NCI-H526 treated with DMSO at 0.1 percent for 48 hours (cell line): ENCODE measurements at regions not wholly inside any gene's neighbourhood (a gene's known extent, or its start where the extent isn't known, plus 50 kb on each side); places are given as distances from the start of the nearest gene placed in this dataset.
A peak's percentile ranks its signal among the peaks of the same experiment; 100 is the strongest.

ENCODE experiments used
- DNase-seq: peaks from one replicate; lab custom pipeline; 2025; lab: John Stamatoyannopoulos, UW

DNA sequence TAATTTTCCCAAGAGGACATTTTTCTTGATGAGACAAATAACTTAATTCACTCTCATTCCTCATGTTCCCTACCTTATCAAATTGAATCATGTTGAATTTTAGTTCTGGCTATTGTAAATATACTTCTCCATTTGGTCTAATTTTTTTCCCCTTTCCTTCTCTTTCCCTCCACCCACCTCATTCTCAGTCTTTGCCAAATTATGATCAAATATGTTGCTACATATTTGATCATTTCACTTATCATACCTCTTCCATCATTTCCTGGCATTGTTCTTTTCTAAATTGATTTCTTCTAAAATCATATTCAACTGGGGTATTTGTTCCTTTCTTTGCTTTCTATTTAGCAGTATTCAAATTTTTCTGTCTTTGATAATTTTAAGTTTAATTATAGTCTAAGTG is 52.3 kb downstream of the HDGFL1 start:
- DNase-seq: no peak

DNA sequence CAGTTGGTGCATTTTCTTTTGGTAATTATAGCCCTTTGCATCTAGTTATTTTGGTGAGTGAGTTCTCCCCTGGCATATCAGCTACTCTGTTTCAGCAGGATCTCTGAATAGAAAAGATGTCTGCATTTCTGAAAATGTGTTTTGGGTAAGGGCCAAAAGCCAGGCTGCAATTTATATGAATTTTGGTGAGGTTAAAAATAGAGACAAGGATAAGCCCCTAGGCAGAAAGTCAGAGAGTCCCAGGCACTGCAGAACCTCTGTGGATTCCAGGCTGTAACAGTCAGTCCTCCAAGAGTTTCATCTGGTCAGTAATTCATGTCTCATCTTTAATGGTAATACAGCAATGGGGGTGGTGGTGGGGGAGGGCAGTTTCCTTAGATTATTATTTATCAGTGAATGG is 53.0 kb downstream of the HDGFL1 start:
- no peak for DNase-seq

DNA sequence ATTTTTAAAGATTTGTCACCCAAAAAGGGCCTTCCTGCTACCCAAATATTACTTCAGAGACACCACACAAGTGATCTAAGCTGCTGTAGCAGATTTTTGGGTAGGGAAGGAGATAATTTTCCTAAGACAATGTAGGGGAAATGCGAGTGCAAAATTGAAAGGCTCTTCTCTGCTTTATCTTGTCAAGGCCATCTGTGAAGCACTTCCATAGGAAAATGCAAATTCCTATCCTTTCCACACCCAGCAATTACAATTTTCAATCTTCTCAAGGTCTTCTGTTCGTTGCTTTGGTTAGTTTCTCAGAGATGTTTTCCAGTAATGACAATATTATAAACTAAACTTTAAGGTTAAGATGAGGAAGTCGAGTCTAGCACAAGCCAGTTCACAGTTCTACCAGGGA is 53.4 kb downstream of the HDGFL1 start:
- DNase-seq: no peak

DNA sequence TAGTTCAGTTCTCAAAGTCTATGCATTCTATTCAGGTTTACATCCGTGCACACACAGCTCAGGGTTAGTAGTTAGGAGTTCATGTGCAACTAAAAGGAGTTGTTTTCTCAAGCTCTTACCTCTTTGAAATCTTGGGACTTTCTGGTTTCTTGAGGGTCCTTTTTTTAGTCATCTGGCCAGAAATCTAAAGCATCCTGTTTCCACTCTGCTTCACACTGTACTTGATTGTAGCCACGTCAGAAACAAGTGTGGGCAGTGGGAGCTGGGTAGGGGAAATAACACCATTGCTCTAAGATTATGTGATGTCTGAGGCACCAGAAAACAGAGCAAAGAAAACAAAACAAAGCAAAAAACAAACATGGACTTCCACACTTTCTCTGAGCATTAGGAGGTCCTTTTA is 58.3 kb downstream of the HDGFL1 start:
- DNase-seq: no peak

DNA sequence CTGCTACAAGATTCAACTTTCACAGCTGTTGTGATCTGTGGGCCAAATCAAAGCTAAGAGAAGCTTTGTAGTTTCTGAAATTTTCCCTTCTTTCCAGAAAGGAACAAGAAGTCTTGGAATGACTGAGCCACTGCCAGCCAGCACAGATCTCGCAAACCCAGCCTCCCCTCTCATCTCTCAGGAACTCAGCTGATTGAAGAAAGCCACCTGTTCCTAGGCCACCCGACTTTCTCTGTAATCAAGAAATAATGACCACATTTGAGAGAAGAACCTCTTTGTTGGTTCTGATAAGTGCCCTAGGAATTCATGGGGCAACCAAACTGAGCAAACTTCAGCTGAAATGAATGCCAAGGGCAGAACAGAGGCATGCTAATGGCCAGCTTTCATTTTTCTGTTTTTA is 61.7 kb downstream of the HDGFL1 start:
- DNase-seq: no peak

DNA sequence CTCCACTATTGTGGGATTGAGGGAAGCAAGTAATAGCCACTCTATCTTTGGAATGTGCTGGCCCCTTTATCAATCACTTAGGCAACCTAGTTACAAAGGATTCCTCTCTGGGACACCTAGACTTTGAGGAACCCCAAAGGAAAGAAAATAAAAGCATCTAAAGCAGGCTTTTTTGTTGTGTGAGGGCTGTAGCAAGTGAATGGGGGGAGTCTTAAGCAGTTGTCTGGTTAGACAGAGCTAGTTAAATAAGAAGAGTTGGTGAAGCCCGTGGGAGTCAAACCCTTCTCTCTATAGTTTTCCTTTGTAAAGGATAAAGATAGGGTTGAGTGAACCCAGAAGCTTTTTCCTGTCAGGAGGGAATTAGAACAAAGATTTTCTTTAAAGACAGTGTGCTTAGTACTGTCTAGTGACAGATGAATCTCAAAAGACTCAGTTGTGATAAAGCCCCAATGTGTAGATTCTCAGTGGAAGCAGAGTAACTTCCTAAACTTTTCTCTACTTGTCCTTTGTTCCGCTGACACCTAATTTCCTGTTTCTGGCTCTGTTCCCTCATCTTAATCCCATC is 63.3 kb downstream of the HDGFL1 start:
- no peak for DNase-seq

DNA sequence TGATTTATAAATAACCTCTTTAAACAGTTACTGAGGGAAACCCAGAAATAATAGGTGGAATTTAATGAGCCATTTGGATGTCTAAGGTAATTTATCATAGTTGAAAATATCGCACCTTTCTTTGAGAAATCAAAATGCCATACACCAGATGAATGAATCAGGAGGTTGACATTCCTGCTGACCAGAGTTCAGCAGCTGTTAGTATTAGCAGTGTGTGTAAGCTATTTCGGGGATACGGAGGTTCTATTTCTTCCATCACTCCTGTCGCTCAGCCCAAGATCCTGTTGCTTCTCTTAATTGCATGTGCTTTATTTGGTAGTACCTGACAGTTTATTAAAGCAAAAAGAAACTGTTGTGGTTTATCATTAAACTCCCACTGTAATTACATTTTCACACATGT is 67.1 kb downstream of the HDGFL1 start:
- DNase-seq: no peak

DNA sequence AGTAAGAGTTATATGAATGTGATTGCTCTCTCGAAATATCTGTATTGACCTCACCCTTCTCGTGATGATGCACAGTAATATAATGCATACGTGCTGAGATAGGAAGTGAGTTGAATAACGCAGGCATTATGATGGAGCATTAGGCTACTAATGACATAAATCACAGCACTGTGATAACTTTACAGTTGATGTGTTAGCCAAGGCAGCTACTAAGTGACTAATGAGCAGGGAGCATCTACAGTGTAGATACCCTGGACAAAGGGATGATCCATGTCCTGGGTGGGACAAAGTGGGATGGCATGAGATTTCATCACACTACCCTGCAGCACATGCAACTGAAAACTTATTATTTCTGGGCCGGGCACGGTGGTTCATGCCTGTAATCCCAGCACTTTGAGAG is 68.4 kb downstream of the HDGFL1 start:
- DNase-seq: no peak

DNA sequence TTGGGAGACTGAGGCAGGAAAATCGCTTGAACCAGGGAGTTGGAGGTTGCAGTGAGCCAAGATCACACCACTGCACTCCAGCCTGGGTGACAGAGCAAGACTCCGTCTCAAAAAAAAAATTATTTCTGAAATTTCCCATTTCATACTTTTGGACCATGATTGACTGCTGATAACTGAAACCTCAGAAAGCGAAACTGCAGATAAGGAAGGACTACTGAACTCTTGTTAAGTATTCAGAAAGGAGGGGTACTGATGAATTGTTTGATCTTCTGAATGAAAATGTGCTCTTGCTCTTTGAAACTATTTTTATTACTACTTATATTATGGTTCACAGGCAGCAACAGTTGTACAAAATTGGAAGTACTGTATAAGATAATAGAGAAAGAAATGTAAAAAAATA is 69.0 kb downstream of the HDGFL1 start:
- no peak for DNase-seq

DNA sequence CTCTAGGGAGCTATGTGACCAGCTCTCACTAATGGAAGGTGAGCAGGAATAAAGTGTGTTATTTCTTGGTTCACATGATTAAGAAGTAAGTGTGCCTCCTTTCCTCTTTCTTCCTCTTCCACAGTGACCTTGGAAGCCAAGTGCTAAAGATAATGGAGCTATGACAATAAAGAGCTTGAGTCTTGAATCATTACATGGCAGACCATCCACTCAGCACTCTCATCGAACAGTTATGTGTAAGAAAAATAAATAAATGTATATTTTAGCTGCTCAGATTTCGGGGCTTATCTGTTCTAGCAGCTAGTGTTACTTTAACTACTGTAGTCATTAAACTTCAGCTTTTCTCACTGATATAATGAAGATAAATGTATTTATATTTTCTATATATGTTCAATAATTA is 72.9 kb downstream of the HDGFL1 start:
- no peak for DNase-seq

DNA sequence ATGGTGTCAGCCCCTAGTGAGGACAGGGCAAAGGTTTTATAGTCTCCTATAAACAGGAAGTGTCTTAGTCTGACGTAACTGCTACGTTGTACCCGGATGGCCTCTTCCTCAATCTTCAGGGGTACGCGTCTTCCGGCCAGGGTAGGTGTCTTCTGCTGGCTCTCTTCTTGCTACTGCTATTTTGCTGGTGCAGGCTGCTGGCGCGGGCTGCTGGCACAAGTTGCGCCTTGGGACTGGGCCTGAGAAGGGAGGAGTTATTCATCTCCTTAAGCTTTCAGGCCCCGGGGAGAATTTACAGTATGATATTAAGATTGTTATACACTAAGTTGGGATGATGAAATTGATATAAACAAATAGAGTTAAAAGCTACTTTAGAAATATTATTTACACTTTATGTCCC is 74.4 kb downstream of the HDGFL1 start:
- no peak for DNase-seq

DNA sequence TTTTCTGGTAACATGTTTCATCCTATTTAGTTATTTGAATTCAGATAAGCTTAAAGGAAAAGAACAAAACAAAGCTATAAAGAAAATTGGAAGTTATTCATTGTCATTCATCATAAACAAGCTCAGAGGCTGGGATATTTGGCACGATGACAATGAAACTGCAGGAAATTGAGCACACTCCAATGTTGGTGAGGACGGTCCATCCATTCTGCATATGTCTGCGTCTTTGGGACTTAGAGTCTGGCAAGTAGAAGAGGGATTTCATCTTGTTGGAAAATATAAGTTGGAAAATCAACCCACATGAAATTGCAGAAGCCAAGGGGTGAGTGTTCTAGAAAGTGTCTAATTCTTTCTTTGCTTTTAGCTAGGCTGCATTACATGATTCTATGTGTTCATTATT is 78.4 kb downstream of the HDGFL1 start:
- DNase-seq: no peak

DNA sequence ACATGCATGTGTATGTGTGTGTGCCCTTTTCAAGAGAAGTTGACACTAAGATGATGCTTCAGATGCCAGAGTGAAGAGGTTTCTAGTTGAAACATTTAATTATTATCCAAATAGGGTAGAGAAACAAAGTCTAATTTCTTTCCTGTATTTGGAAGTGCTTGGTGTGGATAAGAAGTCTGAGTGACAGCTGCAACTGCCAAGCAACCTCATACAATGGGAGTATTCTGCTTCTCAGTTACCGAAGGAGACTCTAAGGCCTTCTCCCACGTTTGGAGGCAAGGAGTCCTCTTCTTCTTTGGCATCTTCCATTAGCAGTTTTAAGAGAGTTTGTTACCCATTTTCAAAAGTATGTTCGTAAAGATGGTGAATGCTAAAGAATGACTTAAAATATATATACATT is 82.4 kb downstream of the HDGFL1 start:
- DNase-seq: no peak

DNA sequence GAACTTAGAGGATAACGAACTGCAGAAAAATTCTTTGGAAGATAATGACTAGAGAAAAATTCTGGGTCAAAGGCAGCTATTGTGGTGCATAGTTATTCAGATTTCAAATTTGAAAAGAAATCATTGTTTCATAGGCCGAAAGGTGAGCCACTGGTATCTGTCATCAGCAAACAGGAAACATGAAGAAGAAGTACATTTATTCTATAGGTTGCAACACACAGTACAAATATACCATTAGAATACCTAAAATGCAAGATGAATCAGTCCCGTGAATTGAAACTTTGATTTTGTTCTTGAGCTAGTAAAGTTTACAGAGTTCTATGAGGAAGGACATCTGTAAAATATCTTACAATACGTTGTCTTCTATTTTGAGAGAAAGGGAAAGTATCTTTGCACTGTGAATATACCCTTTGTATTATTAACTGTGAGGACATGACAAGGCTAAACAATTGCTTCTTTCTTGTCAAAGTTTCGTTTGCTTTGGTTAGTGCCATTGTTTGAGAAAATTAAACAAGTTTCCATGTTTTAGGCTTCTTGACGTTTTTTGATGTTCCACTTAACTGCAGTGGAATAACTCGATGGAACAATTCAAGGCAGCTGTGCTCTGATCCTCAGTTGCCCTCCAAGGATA is 84.7 kb downstream of the HDGFL1 start:
- no peak for DNase-seq

DNA sequence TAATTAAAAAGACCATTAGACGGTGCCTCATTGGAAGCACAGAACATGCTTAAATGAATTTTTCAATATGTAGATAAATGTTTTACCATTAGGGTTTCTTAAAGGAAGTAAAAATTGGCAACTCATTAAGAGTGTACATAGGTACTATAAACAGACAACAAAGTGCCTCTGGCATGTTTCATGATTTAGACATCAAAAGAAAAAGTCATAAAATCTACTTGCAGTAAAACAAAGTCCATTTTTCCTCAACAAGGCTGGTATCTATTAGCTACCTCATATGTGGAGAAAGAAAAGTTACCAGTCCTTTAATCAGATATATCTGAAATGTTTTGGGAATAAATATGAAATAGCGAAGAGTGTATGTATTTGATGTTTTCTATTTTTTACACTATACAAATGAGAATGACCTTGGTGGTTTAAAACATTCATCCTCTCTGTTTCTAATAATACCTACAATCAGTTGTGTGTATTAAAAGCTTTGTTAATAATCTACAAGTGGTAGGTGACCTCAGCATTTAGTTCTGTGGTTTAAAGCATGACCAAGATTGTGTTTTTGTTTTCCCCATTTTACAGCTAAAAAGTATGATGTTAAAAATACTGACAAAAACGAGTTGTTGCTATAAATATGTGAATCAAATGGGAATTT is 87.5 kb downstream of the HDGFL1 start:
- DNase-seq: no peak

DNA sequence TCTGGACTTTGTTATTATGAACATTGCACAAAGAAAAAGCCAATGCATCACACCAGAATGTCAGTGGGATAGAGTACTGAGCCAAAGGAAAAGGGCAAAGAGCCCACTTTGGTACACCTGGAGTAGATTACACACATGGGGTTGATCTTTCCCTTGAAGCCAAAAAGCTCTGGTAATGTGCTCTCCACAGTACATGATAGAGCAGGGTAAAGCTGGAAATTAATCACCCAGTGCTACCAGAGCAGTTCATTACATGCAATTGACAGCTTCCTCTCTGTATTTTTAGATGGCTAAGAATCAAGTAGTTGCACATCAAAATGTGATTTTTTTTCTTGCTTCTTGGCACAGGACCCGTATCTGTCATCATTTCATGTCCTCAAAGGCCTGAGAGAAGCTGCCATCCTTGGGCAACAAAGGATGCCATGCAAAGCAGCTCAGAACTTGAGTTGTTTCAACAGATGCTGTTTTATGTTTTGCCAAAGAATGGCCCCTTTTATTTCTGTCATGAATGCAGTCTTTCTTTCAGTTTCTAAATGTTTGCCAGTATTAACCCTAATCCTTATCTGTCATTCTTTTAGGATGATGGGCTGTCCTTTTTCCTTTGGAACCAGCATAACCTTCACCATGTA is 88.1 kb downstream of the HDGFL1 start:
- peak; percentile 68 for DNase-seq

DNA sequence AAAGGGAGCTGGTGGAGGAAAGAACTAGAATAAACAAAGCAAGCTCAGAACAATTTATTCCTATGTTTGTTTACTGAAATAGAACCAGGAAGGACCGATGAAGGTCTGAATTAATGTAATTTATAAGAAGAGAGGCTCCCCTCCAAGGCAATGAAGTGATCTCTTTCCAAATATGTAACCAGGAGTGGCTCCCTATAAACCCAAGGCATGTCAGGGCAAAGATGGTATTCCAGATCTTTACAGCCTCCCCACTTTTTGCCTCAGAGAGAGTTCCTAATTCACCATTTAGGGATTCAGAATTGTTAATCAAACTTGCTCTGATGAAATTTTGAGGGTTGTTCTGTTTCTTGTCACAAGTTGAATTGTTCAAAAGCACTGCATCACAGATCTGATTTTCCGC is 88.8 kb downstream of the HDGFL1 start:
- DNase-seq: no peak

DNA sequence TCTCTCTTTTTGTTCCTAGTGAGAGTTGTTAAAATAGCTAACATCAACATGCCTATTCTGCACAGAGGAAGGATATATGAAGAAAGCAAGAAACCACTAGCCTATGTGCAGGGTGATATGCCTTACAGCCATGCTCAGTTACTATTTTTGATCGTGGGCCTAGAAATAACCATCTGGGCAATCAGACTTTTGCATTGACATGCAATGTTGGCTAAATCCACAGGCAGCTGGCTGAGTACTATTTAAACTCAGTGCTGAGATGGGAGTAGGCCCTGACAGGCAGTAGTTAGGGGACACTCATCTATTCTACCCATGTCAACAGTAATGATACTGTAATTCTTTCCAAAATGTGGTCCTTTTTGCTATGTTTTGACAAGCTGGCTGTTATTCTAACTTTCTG is 89.6 kb downstream of the HDGFL1 start:
- DNase-seq: no peak

DNA sequence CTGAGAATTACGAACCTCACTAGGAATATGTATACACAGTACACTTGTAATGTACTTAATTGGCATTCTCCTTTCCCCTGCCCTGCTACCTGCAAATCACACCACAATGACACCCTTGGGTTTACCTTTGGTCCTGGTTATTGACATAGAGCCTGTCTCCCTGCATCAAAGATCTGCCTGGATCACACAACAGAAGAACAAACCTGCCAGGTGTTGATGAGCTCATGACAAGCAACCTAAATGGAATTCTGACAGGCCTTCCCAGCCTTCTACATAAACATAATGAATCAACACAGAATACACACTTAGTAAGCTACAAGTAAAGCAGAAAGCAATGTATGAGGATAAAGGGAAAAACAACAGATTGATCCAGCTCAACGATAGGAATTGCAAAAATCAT is 95.6 kb downstream of the HDGFL1 start:
- no peak for DNase-seq

DNA sequence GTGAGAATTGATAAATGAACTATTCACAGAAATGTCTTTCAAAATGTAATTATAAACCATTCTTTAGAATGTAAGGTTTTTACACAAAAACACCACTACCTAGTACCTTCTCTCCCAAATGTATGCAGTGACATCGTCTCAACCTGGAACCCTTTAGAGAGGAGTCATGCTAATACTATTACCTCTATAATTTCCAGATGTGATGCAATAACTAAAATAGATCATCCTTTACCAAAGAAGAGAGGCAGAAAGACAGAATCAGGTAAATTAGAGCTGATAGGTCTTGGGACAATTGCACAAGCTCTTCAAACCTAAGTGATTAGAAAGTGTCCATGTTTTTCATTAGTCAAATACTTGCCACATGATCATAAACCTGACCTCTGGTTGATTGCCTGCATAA is 96.7 kb downstream of the HDGFL1 start:
- DNase-seq: no peak

DNA sequence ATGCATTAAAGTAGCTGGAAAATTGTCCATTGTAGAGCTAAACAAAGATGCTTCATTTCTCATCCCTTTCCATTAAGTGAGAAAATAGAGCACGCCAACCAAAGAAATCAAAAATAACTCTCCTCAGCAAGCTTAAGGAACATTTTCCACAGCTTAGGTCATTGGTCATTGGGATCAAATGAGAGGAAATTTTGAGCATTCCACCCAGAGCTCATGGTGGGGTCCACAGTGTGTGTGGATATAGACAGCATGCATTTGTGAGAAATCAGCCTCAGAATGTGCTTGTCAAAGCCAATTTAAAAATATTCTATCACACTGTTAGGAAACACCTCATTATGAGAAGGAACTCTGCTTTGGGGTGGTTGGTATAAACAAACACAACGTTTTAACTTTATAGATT is 97.2 kb downstream of the HDGFL1 start:
- no peak for DNase-seq

DNA sequence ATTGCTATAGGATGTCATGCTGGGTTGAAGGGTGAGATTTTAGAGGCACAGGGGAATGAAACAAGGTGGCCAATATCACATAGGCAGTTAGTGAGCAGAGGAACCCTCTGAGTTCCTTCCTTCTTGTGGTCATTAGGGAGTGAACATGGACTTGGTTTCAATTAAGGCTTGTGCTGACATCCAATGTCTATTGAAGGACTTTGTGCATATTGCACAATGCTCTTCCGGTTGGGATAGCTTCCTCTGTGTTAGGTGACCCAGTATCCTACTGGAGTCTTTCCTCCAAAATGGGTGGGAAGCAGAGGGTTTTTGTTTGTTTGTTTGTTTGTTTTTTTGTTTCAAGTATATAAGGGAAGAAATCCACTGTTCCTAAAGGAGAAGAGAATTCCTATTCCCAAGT is 98.5 kb downstream of the HDGFL1 start:
- no peak for DNase-seq

DNA sequence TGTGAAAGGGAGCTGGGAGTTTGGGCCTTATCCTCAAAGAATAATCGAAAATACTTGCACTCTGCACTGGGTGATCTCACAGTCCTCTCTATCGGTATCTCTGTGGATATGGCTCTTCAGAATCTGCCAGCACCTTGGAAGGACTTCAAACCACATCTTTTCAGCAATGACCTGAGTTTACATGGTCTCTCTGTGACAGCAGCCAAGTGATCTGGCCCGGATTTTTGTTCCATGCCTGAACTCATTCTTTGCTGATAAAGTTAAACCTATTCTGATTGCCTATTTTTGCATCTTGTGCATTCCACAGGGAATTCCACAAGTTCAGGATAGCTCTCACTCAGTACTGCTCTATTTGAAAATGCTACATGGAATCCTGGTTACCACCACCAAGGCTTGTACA is 98.9 kb downstream of the HDGFL1 start:
- DNase-seq: no peak

DNA sequence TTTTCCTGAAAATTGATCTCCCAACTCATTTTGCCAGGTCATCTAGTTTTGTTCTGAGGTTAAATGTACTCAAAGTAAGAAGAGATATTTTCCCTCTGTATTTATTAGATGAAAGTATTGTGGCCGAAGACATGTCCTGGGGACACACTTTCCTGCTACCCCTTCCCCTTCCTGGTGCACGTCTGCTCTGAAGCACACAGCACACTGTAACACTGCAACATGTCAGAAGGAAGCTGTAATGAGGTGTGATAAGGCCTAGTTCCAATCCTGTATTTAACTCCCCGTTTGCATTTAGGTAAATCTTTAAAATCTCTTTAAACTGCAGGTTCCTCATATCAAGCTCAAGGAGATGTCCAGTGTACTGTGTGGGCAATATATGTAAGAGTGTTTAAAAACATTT is 99.4 kb downstream of the HDGFL1 start:
- DNase-seq: no peak
